ENCODE measurements at regions not wholly inside any gene's neighbourhood (a gene's known extent, or its start where the extent isn't known, plus 50 kb on each side); places are given as distances from the start of the nearest gene placed in this dataset.

DNA sequence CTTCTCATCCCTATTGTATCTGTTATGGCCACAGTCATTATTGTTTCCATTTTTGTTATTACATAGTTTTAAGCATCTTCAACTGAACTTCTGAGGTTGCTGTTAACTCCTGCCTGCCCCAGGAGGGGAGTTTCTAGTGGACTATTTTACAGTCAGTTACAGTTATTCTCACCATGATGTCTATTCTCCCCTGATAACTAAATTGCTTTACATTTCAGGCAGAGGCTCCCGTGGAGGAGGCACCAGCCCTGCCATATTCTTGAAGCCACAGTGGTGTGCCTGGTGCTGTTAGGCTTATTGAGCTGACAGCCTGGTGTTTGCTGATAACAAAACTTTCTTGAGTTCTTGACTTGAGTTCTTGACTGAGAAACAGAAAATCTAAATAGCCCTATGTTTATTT lies 256.4 kb downstream of the TFCP2L1 start:
- TF ChIP-seq, protein P1, sequence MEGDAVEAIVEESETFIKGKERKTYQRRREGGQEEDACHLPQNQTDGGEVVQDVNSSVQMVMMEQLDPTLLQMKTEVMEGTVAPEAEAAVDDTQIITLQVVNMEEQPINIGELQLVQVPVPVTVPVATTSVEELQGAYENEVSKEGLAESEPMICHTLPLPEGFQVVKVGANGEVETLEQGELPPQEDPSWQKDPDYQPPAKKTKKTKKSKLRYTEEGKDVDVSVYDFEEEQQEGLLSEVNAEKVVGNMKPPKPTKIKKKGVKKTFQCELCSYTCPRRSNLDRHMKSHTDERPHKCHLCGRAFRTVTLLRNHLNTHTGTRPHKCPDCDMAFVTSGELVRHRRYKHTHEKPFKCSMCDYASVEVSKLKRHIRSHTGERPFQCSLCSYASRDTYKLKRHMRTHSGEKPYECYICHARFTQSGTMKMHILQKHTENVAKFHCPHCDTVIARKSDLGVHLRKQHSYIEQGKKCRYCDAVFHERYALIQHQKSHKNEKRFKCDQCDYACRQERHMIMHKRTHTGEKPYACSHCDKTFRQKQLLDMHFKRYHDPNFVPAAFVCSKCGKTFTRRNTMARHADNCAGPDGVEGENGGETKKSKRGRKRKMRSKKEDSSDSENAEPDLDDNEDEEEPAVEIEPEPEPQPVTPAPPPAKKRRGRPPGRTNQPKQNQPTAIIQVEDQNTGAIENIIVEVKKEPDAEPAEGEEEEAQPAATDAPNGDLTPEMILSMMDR (IDR thresholded peaks at IDR 0.05), result no peak
- TF ChIP-seq POLR2A (IDR thresholded peaks at IDR 0.05), result no peak
